OCI-LY3 (cell line): ENCODE measurements at regions not wholly inside any gene's neighbourhood (a gene's known extent, or its start where the extent isn't known, plus 50 kb on each side); places are given as distances from the start of the nearest gene placed in this dataset.

Source experiments
- H2AFZ ChIP-seq: fragments of 200-600, 300-600 bp; shearing (Covaris generic); 2 replicates; pipeline ENCODE4 v1.6.0; 2014; ENCODE audit warnings: antibody characterized with exemption, low read depth, low read length
- H3K27ac ChIP-seq: fragments of 200-600, 300-600 bp; sonication (generic); 2 replicates; pipeline ENCODE4 v1.5.1; 2014; ENCODE audit warnings: mild to moderate bottlenecking, low read length, moderate library complexity, mixed read lengths
- H3K27me3 ChIP-seq: fragments of 200-600, 300-600 bp; sonication (generic); 2 replicates; pipeline ENCODE4 v1.6.1; 2014; ENCODE audit warnings: low read depth, low read length, mixed read lengths
- H3K36me3 ChIP-seq: fragments of 200-600, 300-600 bp; sonication (generic); replicated peaks from 2 replicates; pipeline ENCODE3; 2014; ENCODE audit warnings: low read depth, low read length, mixed read lengths
- H3K4me1 ChIP-seq: fragments of 300-600, 200-600 bp; sonication (generic); 2 replicates; pipeline ENCODE4 v1.6.1; 2014; ENCODE audit warnings: low read length, mixed read lengths
- H3K4me2 ChIP-seq: fragments of 200-600, 300-600 bp; sonication (generic); 2 replicates; pipeline ENCODE4 v1.6.1; 2014; ENCODE audit warnings: low read length, mixed read lengths
- H3K4me3 ChIP-seq: fragments of 300-600, 200-600 bp; sonication (generic); 2 replicates; pipeline ENCODE4 v1.5.1; 2014; ENCODE audit warnings: antibody characterized with exemption, mild to moderate bottlenecking, low read length, moderate library complexity
- H3K79me2 ChIP-seq: fragments of 300-600, 200-600 bp; shearing (Covaris generic); 2 replicates; pipeline ENCODE4 v1.6.1; 2014; ENCODE audit warnings: mild to moderate bottlenecking, low read length, mixed read lengths
- H3K9ac ChIP-seq: fragments of 300-600, 200-600 bp; shearing (Covaris generic); 2 replicates; pipeline ENCODE4 v1.6.0; 2014; ENCODE audit warnings: mild to moderate bottlenecking, low read length, moderate library complexity
- H3K9me3 ChIP-seq: fragments of 200-600, 300-600 bp; shearing (Covaris generic); 2 replicates; pipeline ENCODE4 v1.6.1; 2014; ENCODE audit warnings: low read length, mixed read lengths; ENCODE audit not compliant: insufficient read depth
- H4K20me1 ChIP-seq: fragments of 200-600, 300-600 bp; sonication (generic); 2 replicates; pipeline ENCODE4 v1.6.1; 2016; ENCODE audit warnings: low read length, mixed read lengths; ENCODE audit not compliant: insufficient read depth
- CTCF ChIP-seq: fragments of 200-600, 300-600 bp; sonication (generic); IDR thresholded peaks from 2 replicates; pipeline ENCODE4 v1.5.1; 2014; ENCODE audit warnings: antibody characterized with exemption, low read length, low read depth
- EZH2phosphoT487 ChIP-seq: fragments of 200-600 bp; shearing (Covaris generic); IDR thresholded peaks from 2 replicates; pipeline ENCODE4 v1.6.1; 2018; ENCODE audit warnings: antibody characterized with exemption, mixed run types, low read depth

- Histone ChIP-seq H3K4me2 (no peak overlapping the region), H3K27ac (no peak overlapping the region), H3K4me1 (no peaks in the 10 kb centered on the region), H2AFZ (no peak overlapping the region), H3K9ac (no peak overlapping the region), H3K9me3 (no peaks in the 10 kb centered on the region), H3K27me3 (peaks cover 39% of the 10 kb centered on the region), H3K4me3 (no peak overlapping the region), H3K79me2 (no peaks in the 10 kb centered on the region), H3K36me3 (no peaks in the 10 kb centered on the region), H4K20me1 (no peaks in the 10 kb centered on the region)
- no peak for TF ChIP-seq CTCF
- TF ChIP-seq EZH2phosphoT487, result no peak
Observed at GRCh38 chr7:133195868-133196267, 57.0 kb upstream of the EXOC4 start.

- no peak overlapping the region for H3K4me3 ChIP-seq
- no peak overlapping the region for H2AFZ ChIP-seq
Observed at GRCh38 chr7:133196856-133197612, 55.8 kb upstream of the EXOC4 start.

GRCh38 chr7:133197972-133198544 lies 54.8 kb upstream of the EXOC4 start:
- H3K4me2 ChIP-seq, result no peak overlapping the region
- H3K9ac ChIP-seq, result no peak overlapping the region
- peaks cover 23% of the 10 kb centered on the region for H3K27me3 ChIP-seq
- no peak overlapping the region for H3K27ac ChIP-seq
- no peaks in the 10 kb centered on the region for H3K4me1 ChIP-seq
- H3K79me2 ChIP-seq, result no peaks in the 10 kb centered on the region
- H3K4me3 ChIP-seq, result no peak overlapping the region
- no peak for TF ChIP-seq CTCF
- TF ChIP-seq EZH2phosphoT487, result no peak
- H3K9me3 ChIP-seq, result no peaks in the 10 kb centered on the region
- H2AFZ ChIP-seq, result no peak overlapping the region
- H4K20me1 ChIP-seq, result no peaks in the 10 kb centered on the region
- H3K36me3 ChIP-seq, result no peaks in the 10 kb centered on the region

More at GRCh38 chr7:133196856-133197612, 55.8 kb upstream of the EXOC4 start:
- no peaks in the 10 kb centered on the region for H3K79me2 ChIP-seq
- no peaks in the 10 kb centered on the region for H3K9me3 ChIP-seq
- H3K4me2 ChIP-seq, result no peak overlapping the region
- H3K4me1 ChIP-seq, result no peaks in the 10 kb centered on the region
- no peak overlapping the region for H3K9ac ChIP-seq
- no peaks in the 10 kb centered on the region for H3K36me3 ChIP-seq
- H3K27ac ChIP-seq, result no peak overlapping the region
- TF ChIP-seq EZH2phosphoT487, result no peak
- no peak for TF ChIP-seq CTCF
- H3K27me3 ChIP-seq, result peaks cover 28% of the 10 kb centered on the region
- H4K20me1 ChIP-seq, result no peaks in the 10 kb centered on the region

GRCh38 chr7:133199831-133200230 lies 53.0 kb upstream of the EXOC4 start:
- H3K9ac ChIP-seq, result no peak overlapping the region
- no peaks in the 10 kb centered on the region for H3K9me3 ChIP-seq
- no peak overlapping the region for H2AFZ ChIP-seq
- H4K20me1 ChIP-seq, result no peaks in the 10 kb centered on the region
- H3K27me3 ChIP-seq, result peaks cover 17% of the 10 kb centered on the region
- no peak overlapping the region for H3K27ac ChIP-seq
- TF ChIP-seq EZH2phosphoT487 (no peak), CTCF (no peak)
- H3K4me1 ChIP-seq, result no peaks in the 10 kb centered on the region
- H3K79me2 ChIP-seq, result no peaks in the 10 kb centered on the region
- no peak overlapping the region for H3K4me3 ChIP-seq
- no peaks in the 10 kb centered on the region for H3K36me3 ChIP-seq
- no peak overlapping the region for H3K4me2 ChIP-seq
